HG03280 (cell line): ENCODE measurements at regions not wholly inside any gene's neighbourhood (a gene's known extent, or its start where the extent isn't known, plus 50 kb on each side); places are given as distances from the start of the nearest gene placed in this dataset.
"Not testable (repeated sequence)": the region's sequence is repeated elsewhere in the genome, so short reads cannot be mapped to it uniquely, and the experiment has no call there.

Experiments used
- ATAC-seq: cut with Tn5 transposase; IDR thresholded peaks from one replicate; pipeline ENCODE4 v1.9.1; 2021; ENCODE audit warnings: mild to moderate bottlenecking, moderate library complexity; ENCODE audit not compliant: unreplicated experiment

GRCh38 chr15:53133255-53133850 is 343.2 kb upstream of the ONECUT1 start:
- no peak for ATAC-seq

- ATAC-seq: no peak
These were observed 340.8 kb upstream of the ONECUT1 start for GRCh38 chr15:53130943-53131342.

- ATAC-seq: no peak
These were observed 339.2 kb upstream of the ONECUT1 start for GRCh38 chr15:53129121-53129904.

- no peak for ATAC-seq
These were observed 338.5 kb upstream of the ONECUT1 start for GRCh38 chr15:53128652-53129051.

- ATAC-seq: no peak
These were observed 336.0 kb upstream of the ONECUT1 start for GRCh38 chr15:53126144-53126543.

- ATAC-seq: no peak
These were observed 332.7 kb upstream of the ONECUT1 start for GRCh38 chr15:53122818-53123217.

GRCh38 chr15:53116915-53117314 is 326.8 kb upstream of the ONECUT1 start:
- ATAC-seq: not testable (repeated sequence)

- ATAC-seq: no peak
These were observed 326.0 kb upstream of the ONECUT1 start for GRCh38 chr15:53116169-53116568.

- ATAC-seq: no peak
These were observed 325.4 kb upstream of the ONECUT1 start for GRCh38 chr15:53115563-53115962.

- no peak for ATAC-seq
These were observed 324.8 kb upstream of the ONECUT1 start for GRCh38 chr15:53114960-53115359.

GRCh38 chr15:53110999-53111398 is 320.9 kb upstream of the ONECUT1 start:
- ATAC-seq: no peak

GRCh38 chr15:53108319-53108718 is 318.2 kb upstream of the ONECUT1 start:
- no peak for ATAC-seq

GRCh38 chr15:53107855-53108254 is 317.7 kb upstream of the ONECUT1 start:
- ATAC-seq: no peak

- no peak for ATAC-seq
These were observed 316.6 kb upstream of the ONECUT1 start for GRCh38 chr15:53106505-53107286.

GRCh38 chr15:53102483-53102882 is 312.3 kb upstream of the ONECUT1 start:
- no peak for ATAC-seq

GRCh38 chr15:53080484-53080883 is 290.3 kb upstream of the ONECUT1 start:
- no peak for ATAC-seq

- no peak for ATAC-seq
These were observed 284.1 kb upstream of the ONECUT1 start for GRCh38 chr15:53074221-53074620.

- no peak for ATAC-seq
These were observed 281.9 kb upstream of the ONECUT1 start for GRCh38 chr15:53072077-53072476.

- ATAC-seq: no peak
These were observed 278.5 kb upstream of the ONECUT1 start for GRCh38 chr15:53068636-53069035.

- ATAC-seq: no peak
These were observed 269.3 kb upstream of the ONECUT1 start for GRCh38 chr15:53059273-53060043.

- no peak for ATAC-seq
These were observed 256.1 kb upstream of the ONECUT1 start for GRCh38 chr15:53046153-53046790.
